IMR-90 (cell line): ENCODE measurements at regions not wholly inside any gene's neighbourhood (a gene's known extent, or its start where the extent isn't known, plus 50 kb on each side); places are given as distances from the start of the nearest gene placed in this dataset.

ENCODE experiments used
- ATAC-seq: fragments of 200-7000 bp; cut with Tn5 transposase; 2 replicates; pipeline ENCODE4 v1.9.1; 2020; ENCODE audit warnings: low read depth, mild to moderate bottlenecking, moderate library complexity
- BruUV-seq: library from RNA; stranded (reverse); fragments of 400-500 nt; replicated peaks from 2 replicates; lab custom pipeline; 2021; lab: Mats Ljungman, UMichigan
- CTCF ChIA-PET: fragments of 300-600 bp; formaldehyde crosslinking; extraction: SDS; loops from one replicate; lab custom pipeline; 2021; ENCODE audit warnings: antibody characterized with exemption; lab: Yijun Ruan, JAX
- POLR2A ChIA-PET: fragments of 300-600 bp; sonication (Branson Sonifier 250); formaldehyde crosslinking; loops from one replicate; lab custom pipeline; 2022; ENCODE audit warnings: antibody characterized with exemption; ENCODE audit not compliant: unreplicated experiment; lab: Charles Lee
- DNase-seq: peaks from one replicate; pipeline ENCODE4 v3.0.0; 2013
- H2AFZ ChIP-seq: replicated peaks from 2 replicates; pipeline ENCODE3; 2013; ENCODE audit warnings: low read length, mild to moderate bottlenecking; ENCODE audit not compliant: poor library complexity
- H2AK5ac ChIP-seq: 2 replicates; pipeline ENCODE4 v1.6.1; 2013; ENCODE audit warnings: low read depth, low read length, inconsistent platforms
- H2AK9ac ChIP-seq: replicated peaks from 2 replicates; pipeline ENCODE3; 2013; ENCODE audit warnings: mild to moderate bottlenecking, low read depth, low read length, moderate library complexity; ENCODE audit not compliant: poor library complexity
- H2BK120ac ChIP-seq: 2 replicates; pipeline ENCODE4 v1.6.1; 2013; ENCODE audit warnings: low read depth, low read length, inconsistent platforms
- H2BK15ac ChIP-seq: 3 replicates; pipeline ENCODE4 v1.6.1; 2013; ENCODE audit warnings: low read depth, low read length, inconsistent platforms
- H2BK20ac ChIP-seq: 2 replicates; pipeline ENCODE4 v1.6.1; 2013; ENCODE audit warnings: low read depth, mild to moderate bottlenecking, inconsistent platforms, low read length, moderate library complexity
- H2BK5ac ChIP-seq: 2 replicates; pipeline ENCODE4 v1.6.1; 2013; ENCODE audit warnings: mild to moderate bottlenecking, low read depth, low read length, inconsistent platforms; ENCODE audit not compliant: poor library complexity, severe bottlenecking
- H3K14ac ChIP-seq: replicated peaks from 2 replicates; pipeline ENCODE4 v1.6.1; 2013; ENCODE audit warnings: low read depth, low read length, inconsistent platforms
- H3K18ac ChIP-seq: 2 replicates; pipeline ENCODE4 v1.6.1; 2013; ENCODE audit warnings: low read depth, low read length, control low read depth
- H3K23ac ChIP-seq: 2 replicates; pipeline ENCODE4 v1.6.1; 2013; ENCODE audit warnings: low read depth, low read length, inconsistent platforms
- H3K27ac ChIP-seq: 2 replicates; pipeline ENCODE4 v1.5.1; 2013; ENCODE audit warnings: mild to moderate bottlenecking, control low read depth, low read length; ENCODE audit not compliant: insufficient read depth
- H3K27me3 ChIP-seq: 2 replicates; pipeline ENCODE4 v1.6.1; 2013; ENCODE audit warnings: low read length; ENCODE audit not compliant: control insufficient read depth, insufficient read depth
- H3K36me3 ChIP-seq: 2 replicates; pipeline ENCODE4 v1.6.1; 2013; ENCODE audit warnings: low read length, mixed read lengths; ENCODE audit not compliant: control insufficient read depth, insufficient read depth
- H3K4ac ChIP-seq: 2 replicates; pipeline ENCODE4 v1.6.1; 2013; ENCODE audit warnings: low read depth, low read length, inconsistent platforms
- H3K4me1 ChIP-seq: 2 replicates; pipeline ENCODE4 v1.6.1; 2013; ENCODE audit warnings: low read length, mixed read lengths; ENCODE audit not compliant: control insufficient read depth, insufficient read depth
- H3K4me2 ChIP-seq: 2 replicates; pipeline ENCODE4 v1.6.1; 2013; ENCODE audit warnings: low read depth, mild to moderate bottlenecking, control low read depth, low read length, moderate library complexity
- H3K4me3 ChIP-seq: 2 replicates; pipeline ENCODE4 v1.5.1; 2013; ENCODE audit warnings: low read depth, mild to moderate bottlenecking, control low read depth, low read length, moderate library complexity; ENCODE audit not compliant: insufficient read depth
- H3K56ac ChIP-seq: 2 replicates; pipeline ENCODE4 v1.6.1; 2013; ENCODE audit warnings: low read length, inconsistent platforms; ENCODE audit not compliant: insufficient read depth; ENCODE audit errors: extremely low read depth
- H3K79me1 ChIP-seq, 2 experiments: 2 replicates each; pipeline ENCODE4 v1.6.1; 2013; ENCODE audit warnings: low read length in 2 of 2, inconsistent platforms in 1 of 2, low read depth in 1 of 2
- H3K9ac ChIP-seq: 2 replicates; pipeline ENCODE4 v1.6.1; 2013; ENCODE audit warnings: low read depth, low read length, control low read depth
- H3K9me1 ChIP-seq: 2 replicates; pipeline ENCODE4 v1.6.1; 2013; ENCODE audit warnings: low read length, inconsistent platforms; ENCODE audit not compliant: insufficient read depth
- H3K9me3 ChIP-seq: 2 replicates; pipeline ENCODE4 v1.6.1; 2013; ENCODE audit warnings: low read length; ENCODE audit not compliant: control insufficient read depth, insufficient read depth
- H4K20me1 ChIP-seq: 2 replicates; pipeline ENCODE4 v1.6.1; 2013; ENCODE audit warnings: low read length, inconsistent platforms; ENCODE audit not compliant: insufficient read depth
- H4K5ac ChIP-seq: 2 replicates; pipeline ENCODE4 v1.6.1; 2013; ENCODE audit warnings: mild to moderate bottlenecking, low read depth, low read length, control low read depth
- H4K8ac ChIP-seq, 2 experiments: 2 replicates each; pipeline ENCODE4 v1.6.1; 2013; ENCODE audit warnings: low read depth in 2 of 2, low read length in 2 of 2, control low read depth in 1 of 2, inconsistent platforms in 1 of 2
- H4K91ac ChIP-seq: 2 replicates; pipeline ENCODE4 v1.6.1; 2013; ENCODE audit warnings: low read depth, low read length, inconsistent platforms; ENCODE audit not compliant: insufficient read depth
- BHLHE40 ChIP-seq: fragments of 150-350 bp; IDR thresholded peaks from 2 replicates; pipeline ENCODE4 v1.6.1; 2016; ENCODE audit warnings: mild to moderate bottlenecking, low read depth, low read length
- CHD1 ChIP-seq: IDR thresholded peaks from 2 replicates; pipeline ENCODE4 v1.6.1; 2012; ENCODE audit warnings: low read depth, low read length, improper control_type of control experiment
- CTCF ChIP-seq: conservative IDR thresholded peaks from 2 replicates; pipeline ENCODE4 v1.5.1; 2012; ENCODE audit warnings: mild to moderate bottlenecking, low read depth, low read length, improper control_type of control experiment
- FOS ChIP-seq: fragments of 150-350 bp; IDR thresholded peaks from 2 replicates; pipeline ENCODE4 v1.6.1; 2016; ENCODE audit warnings: low read depth, low read length
- MAFK ChIP-seq: IDR thresholded peaks from 2 replicates; pipeline ENCODE4 v1.6.1; 2012; ENCODE audit warnings: low read depth, low read length, improper control_type of control experiment
- MAZ ChIP-seq: IDR thresholded peaks from 2 replicates; pipeline ENCODE4 v1.6.1; 2012; ENCODE audit warnings: low read depth, mild to moderate bottlenecking, low read length, improper control_type of control experiment, moderate library complexity, borderline replicate concordance
- RCOR1 ChIP-seq: IDR thresholded peaks from 2 replicates; pipeline ENCODE4 v1.6.1; 2012; ENCODE audit warnings: mild to moderate bottlenecking, low read length, improper control_type of control experiment; ENCODE audit not compliant: insufficient replicate concordance
- USF2 ChIP-seq: fragments of 150-350 bp; IDR thresholded peaks from 2 replicates; pipeline ENCODE4 v1.6.1; 2017; ENCODE audit warnings: mild to moderate bottlenecking, antibody characterized with exemption, low read length, low read depth
- WGBS, 2 experiments: methylation state at CpG; one replicate each; pipeline versions ENCODE4 v1.1.5 to v1.1.7; 2013; ENCODE audit warnings: missing lambda C conversion rate in 2 of 2; ENCODE audit not compliant: insufficient read length in 1 of 2; ENCODE audit errors: extremely low coverage in 2 of 2; 5-methylcytosine and 5-hydroxymethylcytosine counted together
- dilution Hi-C: fragments of 300-500 bp; cut with HindIII; formaldehyde crosslinking; loops from one replicate; pipeline ENCODE4 v1.14.3; 2018; ENCODE audit warnings: low sequenced_read_pairs; ENCODE audit not compliant: unreplicated experiment
- in situ Hi-C: fragments of 300-500 bp; cut with MboI; formaldehyde crosslinking; loops from 3 replicates; pipeline ENCODE4 v1.14.3; 2019; ENCODE audit warnings: low sequenced_read_pairs, inconsistent platforms, mixed read lengths
- intact Hi-C: fragments of 100-400 bp; cut with micrococcal nuclease; formaldehyde crosslinking; loops from 2 replicates; pipeline ENCODE4 v1.10.0; 2022

GRCh38 chr22:42321908-42322561 is 51.6 kb upstream of the TCF20 start:
- Histone ChIP-seq H3K4me3 (no peak overlapping the region), H2BK120ac (no peak overlapping the region), H3K23ac (no peak overlapping the region), H3K27me3 (no peaks in the 10 kb centered on the region; the same call in 1 of the 2 replicates), H4K8ac (no peak overlapping the region), H3K9ac (no peak overlapping the region), H4K20me1 (peaks cover 6% of the 10 kb centered on the region; the same call in 1 of the 2 replicates), H2BK20ac (no peak overlapping the region), H3K9me1 (no peaks in the 10 kb centered on the region), H3K9me3 (no peaks in the 10 kb centered on the region), H3K56ac (no peak overlapping the region), H4K5ac (no peak overlapping the region), H2BK5ac (no peak overlapping the region), H3K18ac (no peak overlapping the region), H3K79me1 (no peaks in the 10 kb centered on the region), H2AFZ (no peak overlapping the region), H3K4me2 (no peak overlapping the region), H2BK15ac (no peak overlapping the region), H4K91ac (no peak overlapping the region), H3K36me3 (no peaks in the 10 kb centered on the region), H3K4ac (no peak overlapping the region), H2AK9ac (no peak overlapping the region), H2AK5ac (no peak overlapping the region), H3K4me1 (no peaks in the 10 kb centered on the region), H3K27ac (no peak overlapping the region), H3K14ac (no peak overlapping the region)
- TF ChIP-seq RCOR1 (no peak), CHD1 (no peak), MAZ (no peak), CTCF (no peak), MAFK (no peak), BHLHE40 (no peak), USF2 (no peak), FOS (no peak)
- in situ Hi-C loops (no loop called here), dilution Hi-C loops (no loop called here), intact Hi-C loops (no loop called here)
- ATAC-seq (no peak), DNase-seq (no peak)
- BruUV-seq = no TSS peak
- POLR2A ChIA-PET = no interaction called here
- CTCF ChIA-PET = no interaction called here
- WGBS, 2 experiments = 15% methylated on average over 7 of the region's 11 CpGs; no CpG with 5 or more reads in 1 of the 2 experiments
